Gastrocnemius medialis (tissue), 4 donors: ENCODE measurements at regions not wholly inside any gene's neighbourhood (a gene's known extent, or its start where the extent isn't known, plus 50 kb on each side); places are given as distances from the start of the nearest gene placed in this dataset.

Experiments
- CTCF ChIP-seq, 5 experiments: fragments of 450-650 bp in 3 of 5; fragments of 200-600 bp in 2 of 5; sonication (generic) in 2 of 5; IDR thresholded peaks in 4 of 5; conservative IDR thresholded peaks in 1 of 5; 1 replicate in 4 of 5; 2 replicates in 1 of 5; pipeline ENCODE4 v1.5.1; 2016 to 2019; ENCODE audit warnings: antibody characterized with exemption in 5 of 5, mild to moderate bottlenecking in 3 of 5, moderate library complexity in 3 of 5
- POLR2A ChIP-seq, 2 donors: fragments of 450-650 bp; IDR thresholded peaks; one replicate each; pipeline ENCODE4 v1.6.1; 2017; ENCODE audit warnings: antibody characterized with exemption in 2 of 2, mild to moderate bottlenecking in 2 of 2, moderate library complexity in 2 of 2

GRCh38 chr18:51575171-51575570, 377.7 kb upstream of the MEX3C start:
- TF ChIP-seq CTCF (IDR thresholded peaks at IDR 0.05 in 4 of 5, conservative IDR thresholded peaks at IDR 0.05 in 1 of 5) (no peak), POLR2A (IDR thresholded peaks at IDR 0.05) (no peak)
